A549 (cell line): ENCODE measurements at regions not wholly inside any gene's neighbourhood (a gene's known extent, or its start where the extent isn't known, plus 50 kb on each side); places are given as distances from the start of the nearest gene placed in this dataset.

Experiments
- CHD2 ChIP-seq: fragments of 150-350 bp; IDR thresholded peaks from 2 replicates; pipeline ENCODE4 v1.6.1; 2014; ENCODE audit warnings: low read length; ENCODE audit not compliant: partially characterized antibody
- CTCF ChIP-seq: fragments of >200 bp; sonication (Bioruptor Twin); formaldehyde crosslinking; IDR thresholded peaks from 3 replicates; pipeline ENCODE4 v1.5.1; 2016
- ELK1 ChIP-seq: fragments of 150-350 bp; IDR thresholded peaks from 2 replicates; pipeline ENCODE4 v1.6.1; 2014; ENCODE audit warnings: low read depth, mild to moderate bottlenecking, low read length
- EP300 ChIP-seq, 2 experiments: fragments of >200 bp; sonication (Bioruptor Twin); formaldehyde crosslinking; IDR thresholded peaks; 2 replicates in 1 of 2; 3 replicates in 1 of 2; pipeline ENCODE4 v1.6.1; 2016 to 2017
- ESRRA ChIP-seq: fragments of 150-350 bp; IDR thresholded peaks from 2 replicates; pipeline ENCODE4 v1.6.1; 2014; ENCODE audit warnings: mild to moderate bottlenecking, low read length, borderline replicate concordance
- JUN ChIP-seq, 2 experiments: fragments of >200 bp; sonication (Bioruptor Twin); formaldehyde crosslinking; IDR thresholded peaks; 2 replicates in 1 of 2; 3 replicates in 1 of 2; pipeline ENCODE4 v1.6.1; 2016 to 2017
- MAX ChIP-seq: IDR thresholded peaks from 2 replicates; pipeline ENCODE4 v1.6.1; 2012
- MYC ChIP-seq: IDR thresholded peaks from 2 replicates; pipeline ENCODE4 v1.6.1; 2012; ENCODE audit warnings: mild to moderate bottlenecking, inconsistent platforms, low read length, improper control_type of control experiment, borderline replicate concordance
- PHF8 ChIP-seq: fragments of 200-600 bp; sonication (generic); IDR thresholded peaks from 2 replicates; pipeline ENCODE4 v1.6.1; 2016; ENCODE audit warnings: low read depth, mild to moderate bottlenecking, antibody characterized with exemption, moderate library complexity, borderline replicate concordance
- POLR2A ChIP-seq: IDR thresholded peaks from 2 replicates; pipeline ENCODE4 v1.6.1; 2012; ENCODE audit warnings: mild to moderate bottlenecking, low read length
- POLR2AphosphoS2 ChIP-seq: conservative IDR thresholded peaks from 2 replicates; pipeline ENCODE4 v1.6.1; 2012; ENCODE audit warnings: low read length, improper control_type of control experiment, inconsistent platforms
- RNF2 ChIP-seq: fragments of 200-600 bp; sonication (generic); IDR thresholded peaks from 2 replicates; pipeline ENCODE4 v1.6.1; 2016; ENCODE audit warnings: low read depth, mild to moderate bottlenecking, antibody characterized with exemption, moderate library complexity, borderline replicate concordance
- ZNF302 ChIP-seq: fragments of 250-450 bp; sonication (Bioruptor Pico); IDR thresholded peaks from 2 replicates; pipeline ENCODE4 v1.9.0; 2021; ENCODE audit warnings: inconsistent platforms, mild to moderate bottlenecking, moderate library complexity

GRCh38 chr10:4125776-4126175 lies 340.8 kb upstream of the KLF6 start:
- TF ChIP-seq PHF8 (no peak), POLR2A (no peak), CHD2 (no peak), JUN (IDR thresholded peaks at IDR 0.05) (no peak), POLR2AphosphoS2 (no peak), ZNF302 (CRISPR knock-in tag) (no peak), ESRRA (no peak), EP300 (IDR thresholded peaks at IDR 0.05) (no peak), CTCF (no peak), RNF2 (no peak), ELK1 (no peak), MYC (no peak), MAX (no peak)
